ENCODE measurements at regions not wholly inside any gene's neighbourhood (a gene's known extent, or its start where the extent isn't known, plus 50 kb on each side); places are given as distances from the start of the nearest gene placed in this dataset.
"Not testable (repeated sequence)": the region's sequence is repeated elsewhere in the genome, so short reads cannot be mapped to it uniquely, and the experiment has no call there.

- no peak for DNase-seq (ENCODE audit: low spot score)
Observed at GRCh38 chr3:193905541-193906396, 230.2 kb upstream of the HES1 start.

GRCh38 chr3:193906849-193907410, 229.0 kb upstream of the HES1 start:
- DNase-seq (ENCODE audit: low spot score): no peak

GRCh38 chr3:193908181-193908744, 227.7 kb upstream of the HES1 start:
- DNase-seq (ENCODE audit: low spot score): no peak

GRCh38 chr3:193909387-193909786, 226.6 kb upstream of the HES1 start:
- no peak for DNase-seq (ENCODE audit: low spot score)

- DNase-seq (ENCODE audit: low spot score): no peak
Observed at GRCh38 chr3:193910310-193910709, 225.6 kb upstream of the HES1 start.

GRCh38 chr3:193910886-193911738, 224.8 kb upstream of the HES1 start:
- DNase-seq (ENCODE audit: low spot score): peak; percentile 7

GRCh38 chr3:193911784-193912340, 224.1 kb upstream of the HES1 start:
- peak; percentile 26 for DNase-seq (ENCODE audit: low spot score)

GRCh38 chr3:193912621-193913178, 223.2 kb upstream of the HES1 start:
- no peak for DNase-seq (ENCODE audit: low spot score)

GRCh38 chr3:193914602-193915001, 221.3 kb upstream of the HES1 start:
- DNase-seq (ENCODE audit: low spot score): no peak

GRCh38 chr3:193915099-193915498, 220.8 kb upstream of the HES1 start:
- no peak for DNase-seq (ENCODE audit: low spot score)

GRCh38 chr3:193915613-193916012, 220.3 kb upstream of the HES1 start:
- no peak for DNase-seq (ENCODE audit: low spot score)

- DNase-seq (ENCODE audit: low spot score): no peak
Observed at GRCh38 chr3:193917158-193917557, 218.8 kb upstream of the HES1 start.

- DNase-seq (ENCODE audit: low spot score): no peak
Observed at GRCh38 chr3:193921465-193921864, 214.5 kb upstream of the HES1 start.

- DNase-seq (ENCODE audit: low spot score): no peak
Observed at GRCh38 chr3:193922034-193922774, 213.7 kb upstream of the HES1 start.

GRCh38 chr3:193923958-193924357, 212.0 kb upstream of the HES1 start:
- DNase-seq (ENCODE audit: low spot score): not testable (repeated sequence)

- DNase-seq (ENCODE audit: low spot score): not testable (repeated sequence)
Observed at GRCh38 chr3:193926071-193926470, 209.9 kb upstream of the HES1 start.

GRCh38 chr3:193927413-193928206, 208.3 kb upstream of the HES1 start:
- DNase-seq (ENCODE audit: low spot score): not testable (repeated sequence)

GRCh38 chr3:193928354-193929209, 207.4 kb upstream of the HES1 start:
- DNase-seq (ENCODE audit: low spot score): no peak

- DNase-seq (ENCODE audit: low spot score): no peak
Observed at GRCh38 chr3:193929373-193929772, 206.6 kb upstream of the HES1 start.
